Right atrium auricular region (tissue), 2 donors: ENCODE measurements at regions not wholly inside any gene's neighbourhood (a gene's known extent, or its start where the extent isn't known, plus 50 kb on each side); places are given as distances from the start of the nearest gene placed in this dataset.

Source experiments
- DNase-seq: peaks from one replicate; pipeline ENCODE4 v3.0.0-alpha.2; 2019; ENCODE audit warnings: low spot score
- H3K27ac ChIP-seq, 2 donors: fragments of 200-600 bp; sonication (generic); 1 replicate in 1 of 2; 2 replicates in 1 of 2; pipeline ENCODE4 v1.5.1; 2016 to 2019
- H3K27me3 ChIP-seq, 2 donors: fragments of 200-600 bp; sonication (generic); one replicate each; pipeline versions ENCODE4 v1.5.1 to v1.6.0; 2017 to 2019
- H3K36me3 ChIP-seq: fragments of 200-600 bp; sonication (generic); one replicate; pipeline ENCODE4 v1.5.1; 2016
- H3K4me1 ChIP-seq, 2 donors: fragments of 200-600 bp; sonication (generic); one replicate each; pipeline versions ENCODE4 v1.5.1 to v1.6.0; 2017 to 2019
- H3K4me3 ChIP-seq, 2 donors: fragments of 200-600 bp; sonication (generic); 1 replicate in 1 of 2; 2 replicates in 1 of 2; pipeline ENCODE4 v1.5.1; 2017 to 2019; ENCODE audit warnings: mild to moderate bottlenecking in 1 of 2, moderate library complexity in 1 of 2
- H3K9me3 ChIP-seq, 2 donors: fragments of 200-600 bp; sonication (generic); one replicate each; pipeline ENCODE4 v1.5.1; 2019
- CTCF ChIP-seq, 2 donors: fragments of 200-600 bp; sonication (generic); IDR thresholded peaks; one replicate each; pipeline ENCODE4 v1.5.1; 2019; ENCODE audit warnings: antibody characterized with exemption in 2 of 2

GRCh38 chr22:22159384-22159783 is 85.2 kb upstream of the VPREB1 start:
- no peak for DNase-seq
- Histone ChIP-seq H3K4me1 (no peaks in the 10 kb centered on the region), H3K36me3 (no peaks in the 10 kb centered on the region), H3K27me3 (no peaks in the 10 kb centered on the region), H3K9me3 (no peaks in the 10 kb centered on the region), H3K4me3 (no peak overlapping the region), H3K27ac (no peak overlapping the region)
- TF ChIP-seq CTCF (IDR thresholded peaks at IDR 0.05), result no peak

GRCh38 chr22:22158965-22159364 is 85.6 kb upstream of the VPREB1 start:
- no peak overlapping the region for H3K4me3 ChIP-seq
- H3K9me3 ChIP-seq, result no peaks in the 10 kb centered on the region
- H3K4me1 ChIP-seq, result no peaks in the 10 kb centered on the region
- H3K36me3 ChIP-seq, result no peaks in the 10 kb centered on the region
- no peaks in the 10 kb centered on the region for H3K27me3 ChIP-seq
- DNase-seq, result no peak
- H3K27ac ChIP-seq, result no peak overlapping the region
- no peak for TF ChIP-seq CTCF (IDR thresholded peaks at IDR 0.05)

- H3K27ac ChIP-seq, result no peak overlapping the region
- H3K4me1 ChIP-seq, result no peaks in the 10 kb centered on the region
- no peaks in the 10 kb centered on the region for H3K36me3 ChIP-seq
- TF ChIP-seq CTCF (IDR thresholded peaks at IDR 0.05), result no peak
- no peak for DNase-seq
- no peaks in the 10 kb centered on the region for H3K27me3 ChIP-seq
- no peak overlapping the region for H3K4me3 ChIP-seq
- no peaks in the 10 kb centered on the region for H3K9me3 ChIP-seq
These were observed 86.3 kb upstream of the VPREB1 start for GRCh38 chr22:22158207-22158816.

- no peak overlapping the region for H3K4me3 ChIP-seq
- DNase-seq, result no peak
- no peaks in the 10 kb centered on the region for H3K27me3 ChIP-seq
- no peaks in the 10 kb centered on the region for H3K36me3 ChIP-seq
- H3K4me1 ChIP-seq, result no peaks in the 10 kb centered on the region
- H3K27ac ChIP-seq, result no peak overlapping the region
- no peaks in the 10 kb centered on the region for H3K9me3 ChIP-seq
- TF ChIP-seq CTCF (IDR thresholded peaks at IDR 0.05), result no peak
These were observed 87.2 kb upstream of the VPREB1 start for GRCh38 chr22:22157348-22157725.

- TF ChIP-seq CTCF (IDR thresholded peaks at IDR 0.05), result peak; percentile 34 to 63
- Histone ChIP-seq H3K4me3 (no peak overlapping the region), H3K27ac (no peak overlapping the region), H3K4me1 (no peaks in the 10 kb centered on the region), H3K9me3 (no peaks in the 10 kb centered on the region), H3K36me3 (no peaks in the 10 kb centered on the region), H3K27me3 (no peaks in the 10 kb centered on the region)
- DNase-seq, result peak; percentile 66
These were observed 87.8 kb upstream of the VPREB1 start for GRCh38 chr22:22156716-22157347.

GRCh38 chr22:22156348-22156715 is 88.3 kb upstream of the VPREB1 start:
- Histone ChIP-seq H3K27ac (no peak overlapping the region), H3K4me1 (no peaks in the 10 kb centered on the region), H3K27me3 (no peaks in the 10 kb centered on the region), H3K4me3 (no peak overlapping the region), H3K36me3 (no peaks in the 10 kb centered on the region), H3K9me3 (no peaks in the 10 kb centered on the region)
- no peak for TF ChIP-seq CTCF (IDR thresholded peaks at IDR 0.05)
- DNase-seq, result no peak
